GM18873 (cell line): ENCODE measurements at regions not wholly inside any gene's neighbourhood (a gene's known extent, or its start where the extent isn't known, plus 50 kb on each side); places are given as distances from the start of the nearest gene placed in this dataset.

ENCODE experiments used
- ATAC-seq: cut with Tn5 transposase; IDR thresholded peaks from one replicate; pipeline ENCODE4 v1.9.1; 2021; ENCODE audit warnings: mild to moderate bottlenecking, moderate library complexity, moderate number of reproducible peaks; ENCODE audit not compliant: unreplicated experiment, low FRiP score

DNA sequence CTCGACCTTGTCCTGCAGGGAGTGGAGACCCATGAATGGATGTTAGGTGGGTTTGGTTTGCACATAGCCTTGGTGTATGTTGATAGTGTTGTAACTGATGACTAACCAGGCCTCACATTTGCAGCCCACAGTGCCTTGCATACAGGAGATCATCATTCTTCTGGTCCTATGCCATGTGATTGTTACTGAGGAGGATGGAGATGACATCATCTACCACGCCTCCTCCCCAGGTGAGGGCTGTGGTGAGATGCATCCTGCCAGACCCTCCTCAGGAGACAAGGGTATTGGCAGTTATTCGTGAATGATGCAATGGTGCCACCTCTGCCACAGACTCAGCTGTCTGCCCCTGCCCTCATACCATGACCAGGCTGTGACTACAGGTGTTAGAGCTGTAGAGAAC is 1294.1 kb downstream of the UQCRFS1 start:
- ATAC-seq = no peak

DNA sequence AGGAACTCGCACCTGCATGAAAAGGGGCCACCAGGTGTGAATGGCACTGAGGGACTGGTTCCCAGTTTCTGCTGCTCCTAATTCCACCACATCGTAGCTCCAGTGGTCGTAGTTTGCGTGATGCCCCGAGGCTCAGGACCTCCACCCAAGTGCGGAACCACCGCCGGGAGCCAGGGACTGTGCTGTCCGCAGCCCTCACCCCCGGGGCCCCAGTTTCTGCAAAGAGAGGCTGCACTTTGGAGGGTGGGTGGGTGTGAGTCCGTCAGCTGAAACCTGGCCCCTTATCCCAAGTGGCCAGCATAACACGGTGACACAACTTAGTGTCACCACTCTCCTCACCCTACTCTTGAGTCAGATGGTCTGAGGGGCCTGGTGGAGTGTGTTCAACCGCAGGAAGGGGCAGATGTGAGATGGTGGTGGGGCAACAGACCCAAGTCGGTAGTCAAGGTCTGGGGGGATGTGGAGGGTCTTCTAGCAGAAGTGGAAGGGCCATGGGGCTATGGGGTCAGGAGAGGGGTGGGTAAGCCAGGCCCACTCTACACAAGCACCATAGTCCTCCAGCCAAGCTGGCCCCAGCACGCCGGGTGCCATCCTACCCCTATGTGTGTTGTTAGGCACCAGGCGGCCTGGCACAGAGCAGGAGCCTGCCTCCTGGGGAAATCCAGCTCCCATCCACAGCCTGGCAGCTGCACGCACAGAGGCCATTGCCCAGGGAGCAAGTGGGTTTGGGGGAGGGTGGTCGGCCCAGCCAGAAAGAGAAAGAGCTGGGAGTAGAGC is 1301.6 kb downstream of the UQCRFS1 start:
- no peak for ATAC-seq

DNA sequence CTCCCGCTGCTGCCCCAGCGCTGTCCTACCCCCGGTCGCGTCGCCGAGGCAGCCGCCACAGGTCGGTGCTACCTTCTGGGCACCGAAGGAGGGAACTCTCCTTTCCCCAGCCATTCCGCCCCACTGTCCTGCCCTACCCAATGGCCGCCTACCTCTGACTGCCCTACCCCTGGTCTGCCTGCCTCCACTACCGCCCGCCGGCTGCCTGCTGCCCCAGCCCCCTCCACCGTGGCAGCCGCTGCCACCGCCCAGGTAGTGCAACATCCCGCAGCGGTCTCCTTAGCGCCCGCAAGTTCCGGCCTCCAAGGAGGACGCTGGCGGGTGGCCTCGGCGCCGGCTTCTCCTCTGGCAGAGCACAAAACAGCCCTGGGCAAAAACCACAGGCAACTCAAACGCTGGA is 1303.1 kb downstream of the UQCRFS1 start:
- ATAC-seq = no peak

DNA sequence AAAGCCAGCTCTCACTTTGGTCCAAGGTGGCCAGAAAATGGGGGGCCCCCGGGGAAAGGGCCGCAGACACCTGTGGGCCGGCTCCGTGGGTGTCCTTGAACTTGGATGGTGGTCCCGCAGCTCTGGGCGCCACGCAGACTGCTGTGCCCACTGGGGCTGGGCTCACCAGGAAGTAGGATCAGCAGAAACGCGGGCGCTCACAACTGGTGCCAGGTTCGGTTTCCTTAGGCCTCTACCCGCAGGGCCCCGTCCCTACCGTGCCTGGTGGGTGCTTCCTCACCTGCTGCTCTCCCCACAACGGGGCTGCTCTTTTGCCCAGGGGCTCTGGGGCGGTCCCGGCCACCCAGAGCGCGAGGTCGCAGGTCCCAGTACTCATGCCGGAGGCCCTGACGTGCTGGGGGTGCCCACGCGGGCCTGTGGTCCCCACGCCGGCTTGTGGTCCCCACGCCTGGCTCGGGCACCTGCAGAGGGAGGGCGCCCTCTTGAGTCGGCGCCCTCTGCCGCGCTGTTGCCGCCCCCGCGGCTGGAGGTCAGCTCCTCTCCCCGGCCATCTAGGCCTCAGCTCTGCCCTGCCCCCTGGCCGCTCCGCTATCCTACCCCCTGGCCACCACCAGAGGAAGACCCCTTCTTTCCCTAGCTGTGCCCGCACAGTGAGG is 1303.6 kb downstream of the UQCRFS1 start:
- ATAC-seq = no peak

DNA sequence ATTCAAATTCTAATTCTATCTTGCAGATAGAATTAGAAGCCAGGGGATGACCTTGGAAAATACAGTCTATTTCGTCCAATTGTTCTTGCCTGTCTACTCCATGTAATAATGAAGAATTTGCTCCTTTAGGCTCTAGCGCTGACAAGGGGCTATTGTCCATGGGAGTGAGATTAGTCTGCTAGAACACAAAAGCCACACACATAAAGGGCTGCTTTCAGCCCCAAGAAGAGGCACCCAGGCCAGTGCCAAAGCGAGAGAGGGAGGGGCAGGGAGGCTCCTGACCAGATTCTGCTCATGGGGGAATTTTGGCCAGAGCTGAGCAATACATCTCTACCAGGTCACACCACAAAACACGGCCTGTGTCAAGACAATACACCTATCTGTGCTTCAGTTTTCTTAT is 1306.9 kb downstream of the UQCRFS1 start:
- no peak for ATAC-seq

DNA sequence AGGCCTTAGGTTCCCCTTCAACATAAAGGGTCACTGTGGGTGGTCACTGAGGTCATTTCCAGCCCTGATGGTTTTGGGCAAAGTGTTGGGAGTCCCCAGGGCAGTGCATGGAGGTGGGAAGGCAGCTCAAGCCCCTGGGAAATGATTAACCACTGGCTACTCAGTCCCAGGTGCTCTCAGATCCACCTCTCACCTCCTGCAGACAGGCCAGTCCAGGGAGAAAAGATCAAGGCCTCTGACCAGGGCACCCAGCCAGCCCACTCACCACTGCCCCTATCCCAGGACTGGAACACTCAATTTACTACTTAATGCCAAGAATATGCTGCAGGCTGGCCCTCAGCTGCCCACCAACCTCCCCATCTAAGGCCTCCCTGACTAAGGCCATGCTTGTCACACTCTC is 1307.9 kb downstream of the UQCRFS1 start:
- no peak for ATAC-seq

DNA sequence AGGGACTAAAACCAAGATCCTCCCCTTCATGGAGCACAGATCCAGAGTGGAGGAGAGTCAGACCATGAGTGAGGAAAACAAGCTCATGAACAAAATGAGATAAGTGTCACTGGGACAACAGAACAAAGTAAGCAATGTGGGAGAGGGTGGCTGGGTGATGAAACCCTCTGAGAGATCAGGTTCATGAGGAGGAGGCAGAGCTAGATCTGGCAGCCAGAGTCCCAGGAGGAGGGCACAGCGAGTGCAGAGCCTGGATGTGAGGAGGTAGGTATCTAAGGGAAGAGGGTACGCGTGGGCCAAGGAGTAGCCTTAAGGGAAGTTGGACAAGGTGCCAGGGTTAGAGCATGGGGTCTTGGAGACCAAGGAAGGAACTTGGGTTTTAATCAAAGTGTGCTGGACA is 1311.9 kb downstream of the UQCRFS1 start:
- no peak for ATAC-seq

DNA sequence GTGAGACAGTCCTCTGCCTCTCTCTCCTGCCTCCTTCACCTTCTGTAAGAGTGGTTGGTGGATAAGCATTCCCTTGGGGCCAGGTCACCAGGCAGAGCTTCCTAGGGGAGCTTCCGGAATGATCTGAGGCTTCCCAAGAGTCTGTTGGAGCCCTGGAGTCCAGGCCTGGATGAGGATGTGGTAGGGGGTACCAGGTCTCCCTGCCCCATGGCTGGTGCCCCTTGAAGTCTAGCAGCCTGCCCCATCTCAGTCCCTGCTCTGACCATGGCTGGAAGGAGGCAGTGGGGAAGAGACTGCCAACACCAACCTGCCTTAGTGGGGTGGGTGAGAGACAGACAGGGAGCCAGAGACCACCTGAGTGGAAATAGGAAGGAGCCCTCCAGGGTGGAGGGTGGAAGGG is 1316.9 kb downstream of the UQCRFS1 start:
- ATAC-seq = no peak

DNA sequence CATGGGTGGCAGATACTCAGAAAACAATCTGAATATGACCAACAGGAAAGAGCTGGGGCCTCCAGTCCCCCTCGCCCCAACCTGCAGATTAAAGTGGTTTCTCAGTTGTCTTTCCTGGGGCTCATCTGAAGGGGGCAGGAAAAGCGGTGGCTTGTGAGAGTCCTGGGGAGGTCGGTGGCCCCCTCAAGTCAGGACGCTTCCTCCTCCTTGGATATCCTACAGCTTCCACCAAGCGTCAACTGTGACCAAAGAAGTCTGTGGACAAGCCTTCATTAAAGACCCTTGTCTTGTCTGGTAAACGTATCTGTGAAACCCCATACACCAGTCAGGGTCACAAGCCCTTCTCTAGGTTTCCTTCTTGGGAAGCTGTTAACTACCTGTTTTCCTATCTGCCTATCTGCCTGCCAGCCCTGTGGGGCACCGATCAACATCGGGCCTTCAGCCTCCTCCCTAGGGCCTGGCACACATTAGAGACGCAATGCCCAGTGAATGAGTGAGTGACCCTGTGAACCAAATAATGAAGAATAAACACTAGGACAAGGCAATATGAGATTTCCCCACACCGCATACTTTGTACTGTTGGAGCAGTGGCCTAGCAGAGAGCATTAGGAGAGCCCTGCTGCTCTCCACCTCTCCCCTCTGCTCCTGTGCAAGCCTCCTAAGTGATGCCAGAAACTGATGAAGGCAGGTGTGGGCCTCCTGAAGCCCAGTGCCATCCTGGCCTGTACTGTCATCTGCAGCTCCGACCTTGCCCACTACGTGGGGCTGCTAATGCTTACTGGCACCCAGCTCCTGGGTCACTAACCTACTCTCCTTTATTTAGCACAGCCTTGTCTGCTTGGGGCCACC is 1317.8 kb downstream of the UQCRFS1 start:
- no peak for ATAC-seq

DNA sequence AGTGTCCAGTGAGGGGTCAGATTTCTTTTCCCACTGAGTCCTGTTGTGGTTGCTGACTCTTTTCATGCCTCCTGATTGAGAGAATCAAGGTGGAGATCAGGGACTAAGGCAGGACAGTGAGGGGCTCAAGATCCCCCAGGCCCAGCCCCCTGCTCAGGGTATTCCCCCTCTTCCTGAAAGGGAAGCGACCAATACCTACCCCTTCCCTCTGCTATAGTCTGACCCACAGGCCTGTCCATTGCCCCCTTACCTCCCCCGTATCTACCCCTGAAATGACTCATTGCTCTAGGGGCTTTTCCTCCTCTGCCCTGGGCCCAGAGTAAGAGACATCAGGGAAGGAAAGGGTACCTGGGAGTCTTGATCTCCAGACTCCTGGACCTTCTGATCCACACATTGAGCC is 1320.5 kb downstream of the UQCRFS1 start:
- no peak for ATAC-seq

DNA sequence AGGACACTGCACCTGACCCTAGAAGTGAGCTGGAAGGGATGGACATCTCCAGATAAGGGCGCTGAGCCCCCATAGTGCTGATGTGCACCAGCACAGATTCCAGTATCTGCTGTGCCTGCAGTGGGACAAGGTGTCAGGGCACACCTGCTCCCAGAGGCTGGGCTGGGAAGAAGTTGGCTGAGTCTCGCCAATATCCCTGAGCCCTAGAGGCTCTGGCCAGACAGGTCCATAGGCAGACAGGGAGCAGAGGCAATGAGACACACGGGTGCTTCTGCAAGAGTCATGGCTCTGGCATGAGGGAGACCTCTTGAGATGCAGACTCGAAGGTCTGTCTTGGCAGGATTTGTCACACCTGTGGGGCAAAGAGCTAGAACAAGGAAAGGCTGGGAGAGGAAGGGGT is 1321.5 kb downstream of the UQCRFS1 start:
- ATAC-seq = no peak

DNA sequence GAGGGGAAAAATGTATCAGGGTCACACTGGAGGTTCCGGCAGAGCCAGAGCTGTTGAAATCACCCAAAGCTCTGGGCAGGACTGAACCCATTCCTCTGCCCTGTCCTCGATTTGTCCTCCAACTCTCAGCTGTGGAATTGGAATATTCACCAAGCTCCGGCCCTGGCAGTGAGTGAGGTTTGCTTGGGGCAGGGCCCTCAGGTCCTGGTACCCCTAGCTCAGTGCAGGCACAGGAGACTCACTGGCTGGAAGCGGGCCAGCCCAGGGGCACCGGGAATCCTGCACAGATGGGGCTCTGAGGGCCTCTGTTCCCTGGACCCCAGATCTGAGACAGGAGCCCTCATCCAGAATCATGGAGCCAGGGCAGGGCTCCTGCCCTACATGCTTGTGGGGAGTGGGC is 1322.3 kb downstream of the UQCRFS1 start:
- ATAC-seq = no peak

DNA sequence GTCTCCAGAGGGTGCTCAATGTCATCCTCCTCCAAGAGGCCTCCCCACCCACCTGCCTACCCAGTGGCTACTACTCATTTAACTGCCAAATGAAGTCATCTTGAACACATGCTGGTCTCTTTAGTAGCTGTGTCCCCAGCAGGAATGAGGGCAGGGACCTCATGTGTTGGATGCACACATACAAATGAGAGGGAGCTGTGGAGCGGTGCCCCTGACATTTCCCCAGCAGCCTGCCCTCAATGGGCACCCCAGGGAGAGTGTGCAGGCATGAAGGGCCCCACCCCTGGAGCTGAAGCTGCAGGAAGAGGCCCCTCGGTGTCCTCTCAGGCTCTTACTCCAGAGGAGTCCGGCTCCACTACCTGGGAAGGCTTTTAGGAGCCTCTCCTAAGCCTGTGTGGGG is 1322.7 kb downstream of the UQCRFS1 start:
- no peak for ATAC-seq

DNA sequence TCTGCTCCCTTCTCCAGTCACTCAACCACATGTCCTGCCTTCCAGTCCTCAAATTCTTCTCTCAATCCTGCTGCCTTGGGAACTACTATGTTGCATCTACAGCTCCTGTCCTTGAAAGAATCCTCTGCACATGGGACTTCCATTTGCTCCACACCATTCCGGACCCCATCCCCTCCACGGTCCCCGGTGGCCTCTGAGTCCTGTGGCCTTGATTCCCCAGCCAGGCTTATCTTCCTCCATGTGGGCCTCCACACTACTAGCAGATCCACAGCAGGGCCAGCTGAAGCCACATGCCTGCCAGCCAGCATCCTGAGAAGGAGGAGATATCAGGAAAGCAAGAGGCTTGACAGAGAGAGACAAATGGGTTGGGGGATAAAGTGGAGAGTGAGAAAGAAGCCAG is 1323.8 kb downstream of the UQCRFS1 start:
- no peak for ATAC-seq

DNA sequence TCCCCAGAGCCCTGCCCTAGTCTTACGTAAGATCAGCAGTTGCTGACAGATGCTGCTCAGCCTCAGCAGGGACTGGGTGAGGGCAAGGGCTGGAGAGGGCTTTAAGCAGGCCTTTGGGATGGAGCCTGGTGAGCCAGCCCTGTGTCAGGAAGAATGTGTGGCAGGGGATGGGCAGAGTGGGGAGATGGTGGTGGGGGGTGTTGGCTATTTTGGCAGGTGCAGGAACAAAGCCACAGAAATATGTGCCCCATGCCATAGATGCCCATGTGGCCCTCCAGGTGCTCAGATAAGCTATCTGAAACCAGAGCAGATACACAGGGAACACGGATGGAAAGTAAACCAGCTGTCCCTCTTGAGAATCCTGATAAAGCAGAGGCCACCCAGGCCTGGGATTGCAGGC is 1325.0 kb downstream of the UQCRFS1 start:
- ATAC-seq = no peak

DNA sequence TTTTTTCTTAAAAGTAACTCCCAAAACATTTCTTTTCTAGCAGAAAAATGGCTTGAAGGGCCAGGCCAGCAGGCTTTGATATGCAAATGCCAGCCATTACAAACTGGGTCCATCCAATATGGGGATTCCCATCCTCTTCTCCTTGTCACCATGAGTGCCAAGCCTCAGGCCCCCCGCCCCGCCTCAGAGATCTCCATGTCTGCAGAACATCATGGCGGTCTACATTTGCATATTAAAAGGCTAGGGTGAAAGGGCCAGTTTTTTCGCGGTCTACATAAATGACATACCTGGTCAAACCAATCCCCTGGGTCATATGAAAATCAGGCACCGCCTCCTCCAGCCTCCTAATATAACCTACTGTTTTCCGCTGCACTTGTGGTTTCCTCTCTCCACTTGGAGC is 1327.6 kb downstream of the UQCRFS1 start:
- no peak for ATAC-seq

DNA sequence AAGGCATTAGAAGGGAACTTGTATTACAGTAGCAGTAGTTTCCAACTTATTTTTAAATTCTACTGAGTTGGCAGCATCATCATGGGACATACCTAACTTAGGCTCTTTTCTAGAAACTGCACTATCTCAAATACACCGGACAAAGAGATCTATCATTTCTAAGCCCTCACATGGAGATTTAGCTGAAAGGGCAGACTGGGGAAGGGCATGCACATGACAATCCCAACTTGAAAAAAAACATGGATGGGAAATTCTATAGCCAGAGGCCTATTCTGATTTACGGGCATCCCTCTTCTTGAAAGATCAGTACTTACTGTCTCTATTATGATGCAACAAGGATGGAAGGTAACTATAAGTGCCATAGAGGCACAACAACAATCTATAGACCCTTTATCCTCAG is 1328.6 kb downstream of the UQCRFS1 start:
- ATAC-seq = no peak

DNA sequence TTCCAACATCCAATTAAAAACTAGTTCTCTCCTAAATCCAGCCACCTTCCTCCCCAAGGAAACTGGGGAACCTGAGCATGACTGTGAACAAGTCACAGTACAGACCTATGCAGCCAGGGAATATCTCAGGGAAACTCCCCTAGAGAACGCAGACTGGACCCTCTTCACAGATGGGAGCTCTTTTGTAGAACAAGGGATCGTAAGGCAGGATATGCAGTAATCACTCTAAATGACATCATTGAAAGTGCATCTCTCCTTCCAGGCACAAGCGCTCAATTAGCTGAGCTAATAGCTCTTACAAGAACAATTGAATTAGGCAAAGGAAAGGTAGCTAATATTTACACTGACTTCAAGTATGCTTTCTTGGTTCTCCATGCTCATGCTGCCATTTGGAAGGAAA is 1331.7 kb downstream of the UQCRFS1 start:
- no peak for ATAC-seq

DNA sequence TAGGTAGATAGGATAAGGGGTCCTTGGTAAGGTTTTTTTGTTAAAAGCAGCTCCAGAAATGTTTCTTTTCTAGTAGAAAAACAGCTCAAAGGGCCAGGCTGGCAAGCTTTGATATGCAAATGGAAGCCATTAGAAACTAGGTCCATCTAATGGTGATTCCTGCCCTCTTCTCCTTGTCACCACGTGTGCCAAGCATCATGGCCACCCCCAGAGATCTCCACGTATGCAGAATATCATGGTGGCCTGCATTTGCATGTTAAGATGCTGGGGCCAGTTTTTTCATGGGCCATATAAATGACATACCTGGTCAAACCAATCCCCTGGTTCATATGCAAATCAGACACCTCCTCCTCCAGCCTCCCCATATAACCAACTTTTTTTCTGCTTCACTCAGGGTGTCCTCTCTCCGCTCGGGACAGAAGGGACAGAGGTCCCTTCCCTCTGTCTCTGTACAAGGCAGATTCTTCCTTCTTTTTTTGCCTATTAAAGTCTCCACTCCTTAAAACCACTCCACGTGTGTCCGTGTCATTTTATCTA is 1335.9 kb downstream of the UQCRFS1 start:
- ATAC-seq = no peak

DNA sequence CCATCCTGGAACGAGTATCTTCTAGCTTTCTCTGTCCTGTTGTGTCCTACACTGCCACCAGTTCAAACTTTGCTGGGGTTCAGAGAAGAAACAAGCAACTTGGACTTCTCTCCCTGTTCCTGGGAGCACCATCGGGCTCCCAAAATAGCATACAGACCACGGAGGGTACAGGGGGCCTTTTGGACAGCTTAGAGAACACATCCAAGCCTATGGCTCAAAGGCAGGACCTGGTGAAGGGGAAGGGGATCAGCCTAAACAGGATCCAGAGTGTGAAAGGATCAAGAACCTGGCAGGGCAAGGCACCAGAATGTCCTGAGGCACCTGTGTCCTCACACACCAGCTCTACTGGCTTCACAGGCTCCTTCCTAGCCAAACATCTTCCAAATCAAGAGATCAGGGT is 1336.5 kb downstream of the UQCRFS1 start:
- ATAC-seq = no peak

DNA sequence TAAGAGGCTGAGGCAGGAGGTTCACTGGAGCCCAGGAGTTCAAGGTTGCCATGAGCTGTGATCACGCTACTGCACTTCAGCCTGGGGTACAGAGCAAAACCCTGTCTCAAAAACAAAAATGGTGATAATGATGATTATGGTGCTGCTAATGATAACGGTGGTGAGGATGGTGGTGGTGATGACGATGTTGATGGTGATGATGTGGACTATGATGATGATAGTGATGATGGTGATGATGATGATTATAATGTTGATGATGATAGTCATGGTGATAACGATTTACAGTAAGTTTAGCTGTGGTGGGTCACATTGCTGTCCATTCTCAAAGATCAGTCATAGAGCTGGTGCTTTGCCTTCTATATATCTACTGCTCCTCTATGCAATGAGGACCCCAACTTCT is 1340.6 kb downstream of the UQCRFS1 start:
- no peak for ATAC-seq
